K562 (cell line): ENCODE measurements at regions not wholly inside any gene's neighbourhood (a gene's known extent, or its start where the extent isn't known, plus 50 kb on each side); places are given as distances from the start of the nearest gene placed in this dataset.

Experiments
- ATAC-seq: fragments of 200-7000 bp; cut with Tn5 transposase; 3 replicates; pipeline ENCODE4 v1.9.1; 2020; ENCODE audit warnings: moderate library complexity
- BruUV-seq: library from RNA; stranded (reverse); fragments of 400-500 nt; replicated peaks from 2 replicates; lab custom pipeline; 2021; lab: Mats Ljungman, UMichigan
- CTCF ChIA-PET: fragments of 300-600 bp; formaldehyde crosslinking; extraction: SDS; loops from one replicate; lab custom pipeline; 2021; ENCODE audit warnings: low intra/inter-chr PET ratio; lab: Yijun Ruan, JAX
- POLR2A ChIA-PET: fragments of 300-600, 350-650 bp; sonication (Branson Sonifier 250); formaldehyde crosslinking; extraction: SDS; loops from one replicate; lab custom pipeline; 2021; ENCODE audit warnings: antibody characterized with exemption, inconsistent platforms; lab: Yijun Ruan, JAX
- DNase-seq, 4 experiments: peaks; one replicate each; pipeline versions ENCODE4 v3.0.0 to v3.0.0-alpha.2; 2011 to 2018; ENCODE audit warnings: low spot score in 3 of 4, mixed read lengths in 3 of 4; ENCODE audit errors: extremely low read depth in 1 of 4
- FAIRE-seq: peaks from 2 replicates; lab custom pipeline; 2011; peaks lifted over from hg19 to GRCh38; lab: Jason Lieb, UNC
- H2AFZ ChIP-seq: 2 replicates; pipeline ENCODE4 v1.6.0; 2011; ENCODE audit warnings: low read depth, low read length, control low read depth, inconsistent platforms
- H3K27ac ChIP-seq: fragments of 200-600 bp; 3 replicates; pipeline ENCODE4 v1.8.0; 2011; ENCODE audit warnings: low read depth, mild to moderate bottlenecking, control low read depth, inconsistent platforms, low read length, moderate library complexity, mixed read lengths; ENCODE audit errors: extremely low read depth
- H3K27me3 ChIP-seq, 2 experiments: fragments of 300-600 bp in 1 of 2; 2 replicates in 1 of 2; 3 replicates in 1 of 2; pipeline versions ENCODE4 v1.6.0 to v1.8.0; 2011; ENCODE audit warnings: inconsistent platforms in 2 of 2, low read length in 2 of 2, mild to moderate bottlenecking in 1 of 2, mixed read lengths in 1 of 2, moderate library complexity in 1 of 2; ENCODE audit not compliant: control insufficient read depth in 2 of 2, insufficient read depth in 2 of 2
- H3K36me3 ChIP-seq: fragments of 300-600 bp; 3 replicates; pipeline ENCODE4 v1.8.0; 2011; ENCODE audit warnings: mild to moderate bottlenecking, low read length, inconsistent platforms; ENCODE audit not compliant: control insufficient read depth, insufficient read depth
- H3K4me1 ChIP-seq, 2 experiments: fragments of 200-600 bp in 1 of 2; replicated peaks in 1 of 2; 2 replicates in 1 of 2; 3 replicates in 1 of 2; pipeline versions ENCODE4 v1.5.1 to v1.8.0; 2011; ENCODE audit warnings: inconsistent platforms in 2 of 2, low read length in 2 of 2, mild to moderate bottlenecking in 1 of 2, mixed read lengths in 1 of 2, moderate library complexity in 1 of 2; ENCODE audit not compliant: control insufficient read depth in 2 of 2, insufficient read depth in 2 of 2
- H3K4me2 ChIP-seq: 2 replicates; pipeline ENCODE4 v1.6.1; 2011; ENCODE audit warnings: low read length, control low read depth, inconsistent platforms, mixed read lengths; ENCODE audit not compliant: insufficient read depth
- H3K4me3 ChIP-seq: fragments of 200-600 bp; sonication (generic), shearing (Covaris generic); 2 replicates; pipeline ENCODE4 v1.5.1; 2016; ENCODE audit warnings: control low read depth, inconsistent platforms
- H3K79me2 ChIP-seq: fragments of 200-600 bp; 3 replicates; pipeline ENCODE4 v1.8.0; 2011; ENCODE audit warnings: low read length, inconsistent platforms; ENCODE audit not compliant: control insufficient read depth, insufficient read depth
- H3K9ac ChIP-seq, 2 experiments: 2 replicates each; pipeline versions ENCODE4 v1.6.0 to v1.6.1; 2011; ENCODE audit warnings: low read depth in 2 of 2, low read length in 2 of 2, control low read depth in 1 of 2, inconsistent platforms in 1 of 2, mild to moderate bottlenecking in 1 of 2, mixed read lengths in 1 of 2; ENCODE audit not compliant: insufficient read depth in 1 of 2
- H3K9me1 ChIP-seq: one replicate; pipeline ENCODE4 v1.6.0; 2011; ENCODE audit warnings: inconsistent platforms, mild to moderate bottlenecking, low read length, moderate library complexity; ENCODE audit not compliant: control insufficient read depth, insufficient read depth
- H3K9me3 ChIP-seq: replicated peaks from 2 replicates; pipeline ENCODE4 v1.5.1; 2011; ENCODE audit warnings: low read depth, low read length, inconsistent platforms; ENCODE audit not compliant: control insufficient read depth, insufficient read depth
- H4K20me1 ChIP-seq: replicated peaks from 2 replicates; pipeline ENCODE4 v1.6.1; 2011; ENCODE audit warnings: low read length, inconsistent platforms, mixed read lengths; ENCODE audit not compliant: control insufficient read depth, insufficient read depth
- BDP1 ChIP-seq: IDR thresholded peaks from 3 replicates; pipeline ENCODE4 v1.6.1; 2011; ENCODE audit not compliant: insufficient read length, insufficient read depth
- CGGBP1 ChIP-seq: fragments of 250-450 bp; sonication (Bioruptor Pico); IDR thresholded peaks from 2 replicates; pipeline ENCODE4 v1.9.0; 2021; ENCODE audit warnings: mild to moderate bottlenecking
- DEAF1 ChIP-seq: fragments of 450-650 bp; formaldehyde crosslinking; IDR thresholded peaks from 2 replicates; pipeline ENCODE4 v1.4.0; 2020; ENCODE audit warnings: mild to moderate bottlenecking, moderate library complexity
- ETS2 ChIP-seq: IDR thresholded peaks from 2 replicates; pipeline ENCODE4 v1.6.1; 2016; ENCODE audit warnings: borderline replicate concordance, missing genetic modification characterization, mild to moderate bottlenecking, moderate library complexity, missing compliant biosample characterization; ENCODE audit not compliant: poor library complexity, severe bottlenecking
- FOXM1 ChIP-seq, 2 experiments: fragments of 450-650 bp in 1 of 2; sonication (generic) in 1 of 2; formaldehyde crosslinking in 1 of 2; IDR thresholded peaks; 2 replicates each; pipeline versions ENCODE4 v1.6.1 to v1.9.0; 2017 to 2022; ENCODE audit warnings: low read depth in 2 of 2, mild to moderate bottlenecking in 2 of 2, missing genetic modification reagents in 1 of 2, moderate library complexity in 1 of 2
- HEY1 ChIP-seq: fragments of 250-450 bp; sonication (Bioruptor Pico); IDR thresholded peaks from 2 replicates; pipeline ENCODE4 v1.5.0; 2020; ENCODE audit warnings: mild to moderate bottlenecking, moderate library complexity, borderline replicate concordance
- MAX ChIP-seq: sonication (generic); formaldehyde crosslinking; IDR thresholded peaks from 2 replicates; pipeline ENCODE4 v1.9.0; 2022; ENCODE audit warnings: mild to moderate bottlenecking, missing genetic modification reagents
- PURB ChIP-seq: sonication (generic); formaldehyde crosslinking; IDR thresholded peaks from 2 replicates; pipeline ENCODE4 v1.9.0; 2021; ENCODE audit warnings: low read depth, mild to moderate bottlenecking, missing genetic modification reagents
- SETDB1 ChIP-seq: IDR thresholded peaks from one replicate; pipeline ENCODE4 v1.6.1; 2012; ENCODE audit warnings: low read length, control low read depth, inconsistent platforms
- SRSF9 ChIP-seq: fragments of 200-400 bp; formaldehyde crosslinking; IDR thresholded peaks from 2 replicates; pipeline ENCODE4 v1.6.1; 2017; ENCODE audit warnings: low read depth, low read length, borderline replicate concordance
- TCF15 ChIP-seq: fragments of 250-450 bp; sonication (Bioruptor Pico); IDR thresholded peaks from 2 replicates; pipeline ENCODE4 v1.8.0; 2022; ENCODE audit warnings: moderate library complexity, mild to moderate bottlenecking, inconsistent platforms
- TCF3 ChIP-seq: sonication (generic); formaldehyde crosslinking; IDR thresholded peaks from 2 replicates; pipeline ENCODE4 v1.4.0; 2020; ENCODE audit warnings: mild to moderate bottlenecking, missing genetic modification reagents
- ZBTB5 ChIP-seq: fragments of 450-650 bp; IDR thresholded peaks from 2 replicates; pipeline ENCODE4 v1.6.1; 2017; ENCODE audit warnings: antibody characterized with exemption
- ZMIZ1 ChIP-seq, 2 experiments: fragments of 150-350 bp in 1 of 2; IDR thresholded peaks; 2 replicates each; pipeline ENCODE4 v1.6.1; 2012 to 2016; ENCODE audit warnings: low read depth in 2 of 2, low read length in 2 of 2, mild to moderate bottlenecking in 1 of 2, moderate library complexity in 1 of 2
- ZNF668 ChIP-seq: fragments of 250-450 bp; sonication (Bioruptor Pico); IDR thresholded peaks from 2 replicates; pipeline ENCODE4 v1.8.0; 2022; ENCODE audit warnings: mild to moderate bottlenecking, inconsistent platforms
- WGBS: fragments of 100-300 bp; shearing (Covaris generic); methylation state at CpG from one replicate; pipeline ENCODE4 v1.1.6; 2016; ENCODE audit warnings: low coverage, mixed read lengths; ENCODE audit not compliant: insufficient coverage; ENCODE audit errors: missing lambda C conversion rate; 5-methylcytosine and 5-hydroxymethylcytosine counted together
- in situ Hi-C: fragments of 300-500 bp; cut with MboI; formaldehyde crosslinking; loops from 4 replicates; pipeline ENCODE4 v1.15.0; 2018; ENCODE audit warnings: inconsistent platforms, mixed read lengths
- intact Hi-C: fragments of 100-400 bp; cut with micrococcal nuclease; formaldehyde crosslinking; loops from 2 replicates; pipeline ENCODE4 v1.14.2; 2022

GRCh38 chr13:63285426-63285825 is 1869.8 kb upstream of the PCDH20 start:
- H3K79me2 ChIP-seq: no peaks in the 10 kb centered on the region
- no peak overlapping the region for H2AFZ ChIP-seq
- intact Hi-C loops (no loop called here), in situ Hi-C loops (no loop called here)
- no peaks in the 10 kb centered on the region for H3K36me3 ChIP-seq
- BruUV-seq: no TSS peak
- ChIA-PET POLR2A (no interaction called here), CTCF (interaction anchor here (0.7 kb wide), 1 partner anchor 30 kb away, joined by 3 read pairs; no protein-coding TSS in a partner anchor)
- DNase-seq (no peak), FAIRE-seq (no peak), ATAC-seq (no peak)
- 0% methylated on average over 1 of the region's 1 CpG for WGBS
- H3K9me1 ChIP-seq: no peaks in the 10 kb centered on the region
- no peaks in the 10 kb centered on the region for H3K9me3 ChIP-seq
- H3K4me1 ChIP-seq: no peaks in the 10 kb centered on the region
- no peaks in the 10 kb centered on the region for H4K20me1 ChIP-seq
- H3K9ac ChIP-seq: no peak overlapping the region
- no peak overlapping the region for H3K27ac ChIP-seq
- no peak overlapping the region for H3K4me2 ChIP-seq
- H3K27me3 ChIP-seq: no peaks in the 10 kb centered on the region
- H3K4me3 ChIP-seq: no peak overlapping the region
- no peak for TF ChIP-seq ZBTB5
- no peak for TF ChIP-seq HEY1 (CRISPR knock-in tag)
- TF ChIP-seq DEAF1 (CRISPR knock-in tag): no peak
- no peak for TF ChIP-seq BDP1
- no peak for TF ChIP-seq TCF15 (CRISPR knock-in tag)
- no peak for TF ChIP-seq FOXM1 (IDR thresholded peaks at IDR 0.05; ENCODE audit: low read depth)
- no peak for TF ChIP-seq FOXM1 (CRISPR knock-in tag; IDR thresholded peaks at IDR 0.05; ENCODE audit: low read depth)
- no peak for TF ChIP-seq MAX (CRISPR knock-in tag)
- TF ChIP-seq ZMIZ1 (IDR thresholded peaks at IDR 0.05; ENCODE audit: low read depth in 2 of 2, low read length in 2 of 2): no peak
- TF ChIP-seq ETS2: no peak
- TF ChIP-seq PURB (CRISPR knock-in tag): no peak
- no peak for TF ChIP-seq TCF3 (CRISPR knock-in tag)
- TF ChIP-seq ZNF668 (CRISPR knock-in tag): no peak
- TF ChIP-seq SETDB1: no peak
- no peak for TF ChIP-seq SRSF9
- TF ChIP-seq CGGBP1 (CRISPR knock-in tag): no peak
